GM10266 (cell line): ENCODE measurements at regions not wholly inside any gene's neighbourhood (a gene's known extent, or its start where the extent isn't known, plus 50 kb on each side); places are given as distances from the start of the nearest gene placed in this dataset.

Experiments used
- DNase-seq: peaks from one replicate; pipeline ENCODE4 v3.0.0; 2012; ENCODE audit errors: extremely low spot score
- TF ChIP-seq, protein P1 (sequence below): IDR thresholded peaks from 2 replicates; pipeline ENCODE4 v1.5.1; 2012; ENCODE audit warnings: mild to moderate bottlenecking, low read depth; ENCODE audit not compliant: control insufficient read depth, insufficient read depth; ENCODE audit errors: missing control alignments

DNA sequence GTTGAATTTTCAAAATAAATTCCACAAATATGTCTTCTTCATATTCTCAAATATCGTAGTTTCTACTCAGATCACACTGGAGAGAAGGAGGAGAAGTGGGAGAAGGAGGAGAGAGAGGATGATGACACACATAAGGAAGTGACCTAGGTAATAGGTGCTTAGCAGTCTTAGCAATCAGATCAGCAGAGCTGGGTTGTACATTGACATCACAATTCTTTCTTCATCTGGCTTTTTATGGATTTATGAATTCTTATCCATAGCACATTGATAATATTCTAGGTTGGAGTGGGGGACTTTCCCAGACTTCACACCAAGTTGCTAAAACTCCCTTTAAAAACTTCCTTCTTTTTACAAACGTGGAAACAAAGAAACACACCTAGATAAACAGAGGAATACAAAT lies 86.9 kb downstream of the FGF9 start:
- DNase-seq, result no peak
- TF ChIP-seq, protein P1, sequence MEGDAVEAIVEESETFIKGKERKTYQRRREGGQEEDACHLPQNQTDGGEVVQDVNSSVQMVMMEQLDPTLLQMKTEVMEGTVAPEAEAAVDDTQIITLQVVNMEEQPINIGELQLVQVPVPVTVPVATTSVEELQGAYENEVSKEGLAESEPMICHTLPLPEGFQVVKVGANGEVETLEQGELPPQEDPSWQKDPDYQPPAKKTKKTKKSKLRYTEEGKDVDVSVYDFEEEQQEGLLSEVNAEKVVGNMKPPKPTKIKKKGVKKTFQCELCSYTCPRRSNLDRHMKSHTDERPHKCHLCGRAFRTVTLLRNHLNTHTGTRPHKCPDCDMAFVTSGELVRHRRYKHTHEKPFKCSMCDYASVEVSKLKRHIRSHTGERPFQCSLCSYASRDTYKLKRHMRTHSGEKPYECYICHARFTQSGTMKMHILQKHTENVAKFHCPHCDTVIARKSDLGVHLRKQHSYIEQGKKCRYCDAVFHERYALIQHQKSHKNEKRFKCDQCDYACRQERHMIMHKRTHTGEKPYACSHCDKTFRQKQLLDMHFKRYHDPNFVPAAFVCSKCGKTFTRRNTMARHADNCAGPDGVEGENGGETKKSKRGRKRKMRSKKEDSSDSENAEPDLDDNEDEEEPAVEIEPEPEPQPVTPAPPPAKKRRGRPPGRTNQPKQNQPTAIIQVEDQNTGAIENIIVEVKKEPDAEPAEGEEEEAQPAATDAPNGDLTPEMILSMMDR, result no peak

DNA sequence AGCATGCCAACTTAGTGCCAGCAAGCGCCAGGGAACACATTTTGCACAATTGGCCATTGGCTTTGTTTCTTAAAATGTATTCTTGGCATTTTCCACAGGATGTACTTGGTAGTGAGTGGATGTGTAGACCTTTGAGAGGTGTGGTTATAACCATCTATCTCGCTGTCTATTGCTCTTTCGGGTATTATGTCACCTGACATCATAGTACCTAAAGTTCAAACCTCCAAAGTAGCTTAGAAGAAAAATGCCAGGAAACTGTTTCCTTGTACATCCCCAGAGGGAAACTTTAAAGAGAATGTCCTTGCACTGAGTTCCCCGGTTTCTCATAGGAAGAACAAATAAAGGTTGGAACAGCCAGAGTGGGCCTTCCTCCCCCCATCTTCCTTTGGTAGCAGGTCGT lies 87.6 kb downstream of the FGF9 start:
- no peak for DNase-seq
- TF ChIP-seq, protein P1, result no peak

DNA sequence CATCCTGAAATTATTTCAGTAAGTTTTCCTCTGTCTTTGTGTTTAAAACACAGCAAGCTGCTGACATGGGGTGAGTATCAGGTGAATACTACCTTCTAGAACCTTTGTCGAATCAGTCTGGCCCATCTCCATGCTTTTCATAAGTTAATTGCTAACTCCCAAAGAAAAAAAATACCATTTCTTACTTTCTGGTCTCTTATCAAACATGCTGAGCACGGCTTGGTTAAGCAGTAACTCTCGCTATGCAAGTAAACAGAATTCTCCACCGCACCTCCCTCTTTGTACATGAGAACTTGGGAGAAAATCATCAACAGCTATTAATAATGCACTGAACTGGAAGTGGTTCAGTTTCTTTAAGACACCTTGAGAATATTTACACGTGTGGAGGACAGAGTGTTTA lies 88.6 kb downstream of the FGF9 start:
- DNase-seq, result no peak
- TF ChIP-seq, protein P1, result no peak

DNA sequence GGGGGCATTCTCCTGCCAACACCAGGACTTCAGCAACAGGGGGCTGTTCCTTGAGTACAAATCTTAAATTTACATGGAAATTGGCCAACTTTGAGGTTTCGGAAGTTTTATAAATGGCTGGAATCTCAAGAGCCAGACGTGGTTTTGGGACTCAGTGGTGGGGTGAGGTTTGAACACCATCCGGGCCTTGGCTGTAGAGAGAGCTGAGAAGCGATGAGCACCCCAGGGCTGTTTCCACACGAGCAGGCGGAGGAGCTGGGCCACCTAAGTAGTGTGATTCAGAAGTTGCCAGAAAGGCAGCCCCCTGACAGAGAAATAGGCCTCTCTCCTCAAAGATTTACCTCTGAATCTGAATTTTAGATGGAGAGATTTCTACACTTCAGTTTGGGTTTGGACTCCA lies 89.0 kb downstream of the FGF9 start:
- DNase-seq, result no peak
- TF ChIP-seq, protein P1, result no peak

DNA sequence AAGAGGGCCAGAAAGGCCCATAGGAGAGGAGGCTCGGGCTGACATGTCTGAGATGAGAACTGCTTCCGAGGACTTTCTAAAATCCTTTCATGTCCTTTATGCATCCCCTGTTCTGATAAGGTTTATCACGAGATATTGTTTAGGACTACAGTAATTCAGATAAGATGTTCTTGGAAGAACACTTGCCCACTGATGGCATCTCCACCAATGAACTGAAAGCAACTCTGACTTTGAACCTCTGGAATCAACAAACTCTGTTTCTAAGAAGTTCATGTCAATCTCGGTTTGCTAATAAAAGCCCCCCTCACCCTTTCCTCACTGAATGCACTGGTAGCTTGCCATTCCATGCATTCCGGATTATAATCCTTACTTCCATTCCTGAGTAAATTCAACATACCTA lies 90.9 kb downstream of the FGF9 start:
- TF ChIP-seq, protein P1, result no peak

DNA sequence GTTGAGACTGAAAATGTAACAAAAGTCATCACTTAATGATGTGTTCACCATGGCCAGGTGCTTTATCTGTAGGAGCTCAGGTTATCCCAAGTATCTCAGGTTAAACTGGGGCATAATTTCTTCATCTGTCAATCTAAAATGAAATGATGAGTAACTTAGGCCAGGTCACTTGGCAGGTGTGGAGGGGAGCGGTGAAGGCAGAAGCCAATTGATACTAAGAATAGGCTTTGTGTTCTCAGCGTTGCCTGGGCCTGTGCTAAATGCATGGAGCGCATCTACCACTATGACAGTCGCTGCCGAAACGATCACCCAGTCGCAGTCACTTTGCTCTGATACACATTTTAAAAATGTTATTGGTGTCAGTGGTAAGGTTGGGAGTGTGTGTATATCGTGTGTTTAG lies 91.6 kb downstream of the FGF9 start:
- TF ChIP-seq, protein P1, result no peak
- no peak for DNase-seq

More for the DNA sequence above, 90.9 kb downstream of the FGF9 start:
- DNase-seq, result no peak

DNA sequence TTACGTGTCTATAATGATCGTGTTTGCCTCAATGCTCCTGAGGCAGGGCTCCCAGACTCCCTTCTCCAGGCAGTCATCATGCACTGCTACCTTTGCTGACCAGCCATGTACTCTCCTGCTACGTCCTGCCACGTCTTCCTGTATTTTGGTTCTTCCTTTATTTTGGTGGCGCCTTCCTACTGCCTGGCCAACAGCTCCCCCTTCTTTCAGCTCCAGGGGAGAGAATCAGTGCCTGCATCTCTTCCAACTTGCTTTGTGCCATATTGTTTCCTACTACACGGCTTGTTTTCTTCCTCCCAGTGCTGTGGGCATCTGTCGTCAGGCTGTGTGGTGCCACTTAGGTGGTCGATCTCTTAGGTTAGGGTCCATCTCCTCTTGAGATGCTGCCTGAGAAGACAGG lies 96.2 kb downstream of the FGF9 start:
- TF ChIP-seq, protein P1, result no peak
- DNase-seq, result no peak

DNA sequence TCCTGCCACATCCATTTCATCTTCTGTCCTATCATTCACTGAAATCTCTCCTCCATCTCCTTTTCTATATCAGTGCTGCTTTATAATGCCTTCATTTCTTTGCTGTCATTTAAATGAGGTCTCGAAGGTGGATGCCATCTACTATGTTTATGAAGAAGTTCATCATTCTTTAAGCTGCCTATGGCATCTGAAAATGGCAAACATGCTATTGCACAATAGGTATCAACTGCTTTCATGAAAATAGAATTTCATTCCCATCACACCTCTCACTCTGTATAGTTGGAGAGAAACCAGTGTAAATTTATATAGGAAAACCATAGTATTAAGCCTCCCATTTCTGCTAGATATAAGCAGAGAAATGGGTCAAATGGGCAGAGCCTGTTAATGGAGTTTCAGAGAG lies 100.2 kb downstream of the FGF9 start:
- TF ChIP-seq, protein P1, result no peak
- no peak for DNase-seq
